H9 (cell line): ENCODE measurements at regions not wholly inside any gene's neighbourhood (a gene's known extent, or its start where the extent isn't known, plus 50 kb on each side); places are given as distances from the start of the nearest gene placed in this dataset.

Source experiments
- DNase-seq: peaks from one replicate; pipeline ENCODE4 v3.0.0-alpha.2; 2017
- H2AFZ ChIP-seq: one replicate; pipeline ENCODE4 v1.6.1; 2013; ENCODE audit warnings: mild to moderate bottlenecking, low read length, control low read depth, moderate library complexity
- H2AK5ac ChIP-seq: 2 replicates; pipeline ENCODE4 v1.6.1; 2013; ENCODE audit warnings: low read length, control low read depth, mixed read lengths; ENCODE audit not compliant: insufficient read length
- H2BK120ac ChIP-seq: one replicate; pipeline ENCODE4 v1.6.1; 2013; ENCODE audit warnings: low read depth, mild to moderate bottlenecking, low read length, control low read depth, inconsistent platforms; ENCODE audit not compliant: poor library complexity, severe bottlenecking
- H2BK12ac ChIP-seq: 2 replicates; pipeline ENCODE4 v1.6.1; 2013; ENCODE audit warnings: low read length, control low read depth, mixed read lengths, low read depth; ENCODE audit not compliant: insufficient read length
- H2BK15ac ChIP-seq: 2 replicates; pipeline ENCODE4 v1.6.1; 2013; ENCODE audit warnings: low read depth, low read length, control low read depth
- H2BK20ac ChIP-seq: one replicate; pipeline ENCODE4 v1.6.1; 2013; ENCODE audit warnings: low read depth, mild to moderate bottlenecking, low read length, control low read depth, inconsistent platforms; ENCODE audit not compliant: poor library complexity, severe bottlenecking
- H2BK5ac ChIP-seq: 2 replicates; pipeline ENCODE4 v1.6.1; 2013; ENCODE audit warnings: low read length, control low read depth, mixed read lengths; ENCODE audit not compliant: insufficient read length
- H3K14ac ChIP-seq: 2 replicates; pipeline ENCODE4 v1.6.1; 2013; ENCODE audit warnings: low read length, control low read depth; ENCODE audit not compliant: insufficient read depth
- H3K18ac ChIP-seq: 2 replicates; pipeline ENCODE4 v1.6.1; 2013; ENCODE audit warnings: low read depth, mild to moderate bottlenecking, mixed read lengths, low read length, control low read depth; ENCODE audit not compliant: insufficient read length
- H3K23ac ChIP-seq: 2 replicates; pipeline ENCODE4 v1.6.1; 2013; ENCODE audit warnings: low read length, control low read depth, mixed read lengths, low read depth; ENCODE audit not compliant: insufficient read length
- H3K23me2 ChIP-seq: 2 replicates; pipeline ENCODE4 v1.6.1; 2013; ENCODE audit warnings: low read depth, mild to moderate bottlenecking, mixed read lengths, low read length, control low read depth; ENCODE audit not compliant: insufficient read length, poor library complexity, severe bottlenecking
- H3K27ac ChIP-seq: 2 replicates; pipeline ENCODE4 v1.5.1; 2013; ENCODE audit warnings: low read length, control low read depth, mixed read lengths, low read depth; ENCODE audit not compliant: insufficient read length
- H3K27me3 ChIP-seq: 2 replicates; pipeline ENCODE4 v1.6.1; 2013; ENCODE audit warnings: low read length, control low read depth, inconsistent platforms; ENCODE audit not compliant: insufficient read depth
- H3K4ac ChIP-seq: 2 replicates; pipeline ENCODE4 v1.6.1; 2013; ENCODE audit warnings: low read depth, mild to moderate bottlenecking, control low read depth, inconsistent platforms, low read length, moderate library complexity
- H3K4me1 ChIP-seq: 2 replicates; pipeline ENCODE4 v1.6.1; 2013; ENCODE audit warnings: low read length, control low read depth, inconsistent platforms; ENCODE audit not compliant: insufficient read depth
- H3K4me2 ChIP-seq: 2 replicates; pipeline ENCODE4 v1.6.1; 2013; ENCODE audit warnings: low read length, control low read depth, mixed read lengths; ENCODE audit not compliant: insufficient read length, insufficient read depth
- H3K56ac ChIP-seq: 2 replicates; pipeline ENCODE4 v1.6.1; 2013; ENCODE audit warnings: low read depth, mild to moderate bottlenecking, mixed read lengths, low read length, control low read depth; ENCODE audit not compliant: insufficient read length
- H3K79me1 ChIP-seq: 2 replicates; pipeline ENCODE4 v1.6.1; 2013; ENCODE audit warnings: low read depth, mild to moderate bottlenecking, moderate library complexity, low read length, control low read depth, inconsistent platforms; ENCODE audit not compliant: insufficient read depth, poor library complexity, severe bottlenecking
- H3K79me2 ChIP-seq: 2 replicates; pipeline ENCODE4 v1.6.1; 2013; ENCODE audit warnings: low read length, control low read depth, inconsistent platforms; ENCODE audit not compliant: insufficient read depth
- H3K9ac ChIP-seq: 2 replicates; pipeline ENCODE4 v1.6.1; 2013; ENCODE audit warnings: low read length, control low read depth, mixed read lengths; ENCODE audit not compliant: insufficient read length; ENCODE audit errors: extremely low read depth
- H3K9me3 ChIP-seq: one replicate; pipeline ENCODE4 v1.6.1; 2013; ENCODE audit warnings: low read depth, low read length, inconsistent platforms; ENCODE audit not compliant: control insufficient read depth
- H3T11ph ChIP-seq: one replicate; pipeline ENCODE4 v1.6.1; 2013; ENCODE audit warnings: mild to moderate bottlenecking, low read length, control low read depth, inconsistent platforms
- H4K20me1 ChIP-seq: one replicate; pipeline ENCODE4 v1.6.1; 2013; ENCODE audit not compliant: control insufficient read depth, insufficient read length, insufficient read depth
- H4K5ac ChIP-seq: 2 replicates; pipeline ENCODE4 v1.6.1; 2013; ENCODE audit warnings: low read depth, mild to moderate bottlenecking, mixed read lengths, low read length, control low read depth; ENCODE audit not compliant: insufficient read length
- H4K8ac ChIP-seq: replicated peaks from 2 replicates; pipeline ENCODE4 v1.6.1; 2013; ENCODE audit warnings: low read length, control low read depth, mixed read lengths, low read depth; ENCODE audit not compliant: insufficient read length
- H4K91ac ChIP-seq: 2 replicates; pipeline ENCODE4 v1.6.1; 2013; ENCODE audit warnings: low read depth, mild to moderate bottlenecking, moderate library complexity, mixed read lengths, low read length, control low read depth; ENCODE audit not compliant: insufficient read length
- H3K27ac Mint-ChIP-seq, 3 experiments: 2 replicates in 2 of 3; 3 replicates in 1 of 3; pipeline ENCODE4 v1.8.0; 2020 to 2021; ENCODE audit warnings: mixed read lengths in 3 of 3, mild to moderate bottlenecking in 1 of 3, moderate library complexity in 1 of 3
- H3K27me3 Mint-ChIP-seq: 2 replicates; pipeline ENCODE4 v1.8.0; 2021; ENCODE audit warnings: low read depth, mild to moderate bottlenecking, moderate library complexity, mixed read lengths
- H3K36me3 Mint-ChIP-seq, 3 experiments: 2 replicates in 2 of 3; 3 replicates in 1 of 3; pipeline ENCODE4 v1.8.0; 2020 to 2021; ENCODE audit warnings: low read depth in 3 of 3, mixed read lengths in 3 of 3; ENCODE audit not compliant: insufficient read depth in 1 of 3
- H3K4me1 Mint-ChIP-seq, 2 experiments: 2 replicates each; pipeline ENCODE4 v1.8.0; 2020; ENCODE audit warnings: mixed read lengths in 2 of 2
- H3K4me3 Mint-ChIP-seq, 2 experiments: 2 replicates in 1 of 2; 3 replicates in 1 of 2; pipeline ENCODE4 v1.8.0; 2020 to 2021; ENCODE audit warnings: mild to moderate bottlenecking in 2 of 2, mixed read lengths in 2 of 2, moderate library complexity in 1 of 2
- H3K9me3 Mint-ChIP-seq, 2 experiments: 2 replicates in 1 of 2; 3 replicates in 1 of 2; pipeline ENCODE4 v1.8.0; 2020; ENCODE audit warnings: mild to moderate bottlenecking in 2 of 2, mixed read lengths in 2 of 2, moderate library complexity in 1 of 2
- WGBS: extraction: QIAGEN DNeasy Blood & Tissue Kit; methylation state at CpG from one replicate; pipeline ENCODE4 v1.1.7; 2013; ENCODE audit warnings: missing lambda C conversion rate, low lambda C conversion rate, mixed read lengths; ENCODE audit not compliant: insufficient read length; ENCODE audit errors: extremely low coverage; 5-methylcytosine and 5-hydroxymethylcytosine counted together
- TF ChIP-seq, protein P1 (sequence below): fragments of 200-600 bp; sonication (generic); conservative IDR thresholded peaks from 3 replicates; pipeline ENCODE4 v1.8.0; 2021; ENCODE audit warnings: antibody characterized with exemption, mild to moderate bottlenecking

GRCh38 chr15:39502611-39503195, 78.2 kb upstream of the THBS1 start:
- Histone ChIP-seq H4K8ac (no peak overlapping the region), H4K91ac (no peak overlapping the region), H3K27ac (no peak overlapping the region), H3K4me1 (no peaks in the 10 kb centered on the region), H2BK20ac (no peak overlapping the region), H2AK5ac (no peak overlapping the region), H3K9me3 (no peaks in the 10 kb centered on the region), H4K5ac (no peak overlapping the region), H3K79me1 (no peaks in the 10 kb centered on the region), H4K20me1 (no peaks in the 10 kb centered on the region), H3K23me2 (no peaks in the 10 kb centered on the region), H3K23ac (no peak overlapping the region), H3K4me2 (no peak overlapping the region), H3K79me2 (no peaks in the 10 kb centered on the region), H3T11ph (no peak overlapping the region), H2BK12ac (no peak overlapping the region), H2BK15ac (no peak overlapping the region), H2BK5ac (no peak overlapping the region), H3K18ac (no peak overlapping the region), H3K14ac (no peak overlapping the region), H3K4ac (no peak overlapping the region), H2AFZ (no peak overlapping the region), H2BK120ac (no peak overlapping the region), H3K56ac (no peak overlapping the region), H3K9ac (no peak overlapping the region), H3K27me3 (no peaks in the 10 kb centered on the region)
- Mint-ChIP-seq H3K9me3 (no peaks in the 10 kb centered on the region), H3K4me1 (peaks cover 0 to 2% of the 10 kb centered on the region in 2 experiments; a peak in 2 of 4 replicates), H3K36me3 (no peaks in the 10 kb centered on the region), H3K4me3 (no peak overlapping the region), H3K27me3 (peaks cover 3% of the 10 kb centered on the region), H3K27ac (no peak overlapping the region)
- no CpG with 5 or more reads among the region's 4 CpGs for WGBS
- TF ChIP-seq, protein P1, sequence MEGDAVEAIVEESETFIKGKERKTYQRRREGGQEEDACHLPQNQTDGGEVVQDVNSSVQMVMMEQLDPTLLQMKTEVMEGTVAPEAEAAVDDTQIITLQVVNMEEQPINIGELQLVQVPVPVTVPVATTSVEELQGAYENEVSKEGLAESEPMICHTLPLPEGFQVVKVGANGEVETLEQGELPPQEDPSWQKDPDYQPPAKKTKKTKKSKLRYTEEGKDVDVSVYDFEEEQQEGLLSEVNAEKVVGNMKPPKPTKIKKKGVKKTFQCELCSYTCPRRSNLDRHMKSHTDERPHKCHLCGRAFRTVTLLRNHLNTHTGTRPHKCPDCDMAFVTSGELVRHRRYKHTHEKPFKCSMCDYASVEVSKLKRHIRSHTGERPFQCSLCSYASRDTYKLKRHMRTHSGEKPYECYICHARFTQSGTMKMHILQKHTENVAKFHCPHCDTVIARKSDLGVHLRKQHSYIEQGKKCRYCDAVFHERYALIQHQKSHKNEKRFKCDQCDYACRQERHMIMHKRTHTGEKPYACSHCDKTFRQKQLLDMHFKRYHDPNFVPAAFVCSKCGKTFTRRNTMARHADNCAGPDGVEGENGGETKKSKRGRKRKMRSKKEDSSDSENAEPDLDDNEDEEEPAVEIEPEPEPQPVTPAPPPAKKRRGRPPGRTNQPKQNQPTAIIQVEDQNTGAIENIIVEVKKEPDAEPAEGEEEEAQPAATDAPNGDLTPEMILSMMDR, result no peak
- no peak for DNase-seq
